Keratinocyte (primary cell): ENCODE measurements at regions not wholly inside any gene's neighbourhood (a gene's known extent, or its start where the extent isn't known, plus 50 kb on each side); places are given as distances from the start of the nearest gene placed in this dataset.

Experiments
- DNase-seq: peaks from one replicate; pipeline ENCODE4 v3.0.0-alpha.2; 2011; ENCODE audit warnings: low read depth, missing footprints, low spot score
- FAIRE-seq: peaks from 2 replicates; lab custom pipeline; 2011; peaks lifted over from hg19 to GRCh38; lab: Jason Lieb, UNC
- H2AFZ ChIP-seq: 2 replicates; pipeline ENCODE4 v1.6.0; 2012; ENCODE audit warnings: low read length, control low read depth, inconsistent platforms; ENCODE audit not compliant: control insufficient read depth
- H3K27ac ChIP-seq: 2 replicates; pipeline ENCODE4 v1.5.1; 2011; ENCODE audit warnings: low read length; ENCODE audit not compliant: control insufficient read depth, insufficient read depth
- H3K27me3 ChIP-seq: 3 replicates; pipeline ENCODE4 v1.6.0; 2011; ENCODE audit warnings: low read length; ENCODE audit not compliant: control insufficient read depth, insufficient read depth; ENCODE audit errors: extremely low read depth
- H3K36me3 ChIP-seq, 2 experiments: 2 replicates in 1 of 2; 3 replicates in 1 of 2; pipeline ENCODE4 v1.5.1; 2011; ENCODE audit warnings: low read length in 2 of 2, mild to moderate bottlenecking in 1 of 2; ENCODE audit not compliant: control insufficient read depth in 2 of 2, insufficient read depth in 2 of 2; ENCODE audit errors: extremely low read depth in 1 of 2
- H3K4me1 ChIP-seq: 3 replicates; pipeline ENCODE4 v1.5.1; 2011; ENCODE audit warnings: low read length; ENCODE audit not compliant: control insufficient read depth, insufficient read depth; ENCODE audit errors: extremely low read depth
- H3K4me2 ChIP-seq: 3 replicates; pipeline ENCODE4 v1.6.0; 2011; ENCODE audit warnings: low read depth, low read length; ENCODE audit not compliant: control insufficient read depth, insufficient read depth; ENCODE audit errors: extremely low read depth
- H3K4me3 ChIP-seq, 3 experiments: fragments of 200-600 bp in 1 of 3; sonication (generic) in 1 of 3; 2 replicates in 2 of 3; 3 replicates in 1 of 3; pipeline ENCODE4 v1.5.1; 2011 to 2016; ENCODE audit warnings: low read length in 3 of 3, mild to moderate bottlenecking in 3 of 3, control low read depth in 2 of 3, inconsistent platforms in 1 of 3, low read depth in 1 of 3, mixed read lengths in 1 of 3, mixed run types in 1 of 3, moderate library complexity in 1 of 3; ENCODE audit not compliant: control insufficient read depth in 2 of 3, insufficient read depth in 2 of 3; ENCODE audit errors: extremely low read depth in 1 of 3
- H3K79me2 ChIP-seq: 2 replicates; pipeline ENCODE4 v1.6.0; 2012; ENCODE audit warnings: low read length; ENCODE audit not compliant: control insufficient read depth, insufficient read depth
- H3K9ac ChIP-seq: 3 replicates; pipeline ENCODE4 v1.6.0; 2011; ENCODE audit warnings: low read length; ENCODE audit not compliant: control insufficient read depth, insufficient read depth; ENCODE audit errors: extremely low read depth
- H3K9me1 ChIP-seq: 3 replicates; pipeline ENCODE4 v1.6.0; 2011; ENCODE audit warnings: low read length; ENCODE audit not compliant: control insufficient read depth, insufficient read depth; ENCODE audit errors: extremely low read depth
- H3K9me3 ChIP-seq: 2 replicates; pipeline ENCODE4 v1.5.1; 2012; ENCODE audit warnings: low read depth, low read length; ENCODE audit not compliant: control insufficient read depth
- H4K20me1 ChIP-seq: 3 replicates; pipeline ENCODE4 v1.6.0; 2011; ENCODE audit warnings: low read length; ENCODE audit not compliant: control insufficient read depth, insufficient read depth; ENCODE audit errors: extremely low read depth
- CTCF ChIP-seq, 3 experiments: IDR thresholded peaks in 1 of 3; conservative IDR thresholded peaks in 1 of 3; optimal IDR thresholded peaks in 1 of 3; 2 replicates in 2 of 3; 3 replicates in 1 of 3; pipeline versions ENCODE3 to v1.5.1; 2011; ENCODE audit warnings: low read length in 3 of 3, mild to moderate bottlenecking in 3 of 3, moderate library complexity in 2 of 3, control low read depth in 1 of 3, inconsistent platforms in 1 of 3; ENCODE audit not compliant: insufficient read depth in 2 of 3; ENCODE audit errors: extremely low read depth in 1 of 3
- EZH2 ChIP-seq: IDR thresholded peaks from one replicate; pipeline ENCODE4 v1.6.1; 2012; ENCODE audit warnings: inconsistent platforms, mild to moderate bottlenecking, low read length, moderate library complexity
- dilution Hi-C: fragments of 300-500 bp; cut with MboI; formaldehyde crosslinking; loops from one replicate; pipeline ENCODE4 v1.7.0; 2020; ENCODE audit warnings: low sequenced_read_pairs; ENCODE audit not compliant: extremely low pct_ligation_motif_present

GRCh38 chr4:125091101-125091500 is 223.7 kb upstream of the FAT4 start:
- Histone ChIP-seq H3K79me2 (no peaks in the 10 kb centered on the region), H3K27ac (no peak overlapping the region), H3K9ac (no peak overlapping the region), H3K27me3 (no peaks in the 10 kb centered on the region), H3K4me1 (no peaks in the 10 kb centered on the region), H3K9me3 (no peaks in the 10 kb centered on the region), H3K4me2 (no peak overlapping the region), H3K4me3 (no peak overlapping the region), H3K36me3 (no peaks in the 10 kb centered on the region), H2AFZ (no peak overlapping the region), H4K20me1 (no peaks in the 10 kb centered on the region), H3K9me1 (no peaks in the 10 kb centered on the region)
- FAIRE-seq (no peak), DNase-seq (no peak)
- TF ChIP-seq EZH2 (no peak), CTCF (optimal IDR thresholded peaks at IDR 0.05 in 1 of 3, IDR thresholded peaks at IDR 0.05 in 1 of 3, conservative IDR thresholded peaks at IDR 0.05 in 1 of 3; ENCODE audit: extremely low read depth in 1 of 3, insufficient read depth in 2 of 3, low read length in 3 of 3) (no peak)
- dilution Hi-C loops: no loop called here

- Histone ChIP-seq H3K4me1 (peaks cover 2% of the 10 kb centered on the region), H3K9ac (no peak overlapping the region), H3K9me1 (no peaks in the 10 kb centered on the region), H2AFZ (peak overlapping the region; percentile 92), H3K4me2 (no peak overlapping the region), H3K27me3 (no peaks in the 10 kb centered on the region), H4K20me1 (no peaks in the 10 kb centered on the region), H3K9me3 (no peaks in the 10 kb centered on the region), H3K36me3 (no peaks in the 10 kb centered on the region), H3K79me2 (no peaks in the 10 kb centered on the region), H3K27ac (no peak overlapping the region), H3K4me3 (no peak overlapping the region)
- dilution Hi-C loops: no loop called here
- FAIRE-seq (peak; percentile 91), DNase-seq (no peak)
- no peak for TF ChIP-seq EZH2
- no peak for TF ChIP-seq CTCF (optimal IDR thresholded peaks at IDR 0.05 in 1 of 3, IDR thresholded peaks at IDR 0.05 in 1 of 3, conservative IDR thresholded peaks at IDR 0.05 in 1 of 3; ENCODE audit: extremely low read depth in 1 of 3, insufficient read depth in 2 of 3, low read length in 3 of 3)
Observed at GRCh38 chr4:125084608-125085007, 230.1 kb upstream of the FAT4 start.
